G401.6 (cell line): ENCODE measurements at regions not wholly inside any gene's neighbourhood (a gene's known extent, or its start where the extent isn't known, plus 50 kb on each side); places are given as distances from the start of the nearest gene placed in this dataset.

ENCODE experiments used
- FAIRE-seq: peaks from 2 replicates; lab custom pipeline; 2012; peaks lifted over from hg19 to GRCh38; lab: Jason Lieb, UNC

GRCh38 chr20:22226849-22227700, 357.3 kb downstream of the FOXA2 start:
- no peak for FAIRE-seq

- FAIRE-seq = no peak
Observed at GRCh38 chr20:22223236-22223635, 361.1 kb downstream of the FOXA2 start.

GRCh38 chr20:22217712-22218352, 366.5 kb downstream of the FOXA2 start:
- no peak for FAIRE-seq

- no peak for FAIRE-seq
Observed at GRCh38 chr20:22216984-22217383, 367.4 kb downstream of the FOXA2 start.

GRCh38 chr20:22214296-22214695, 370.1 kb downstream of the FOXA2 start:
- no peak for FAIRE-seq

GRCh38 chr20:22213271-22213670, 371.1 kb downstream of the FOXA2 start:
- no peak for FAIRE-seq

- no peak for FAIRE-seq
Observed at GRCh38 chr20:22207280-22207679, 377.1 kb downstream of the FOXA2 start.

- FAIRE-seq = no peak
Observed at GRCh38 chr20:22204801-22205200, 379.6 kb downstream of the FOXA2 start.

GRCh38 chr20:22182148-22182547, 402.2 kb downstream of the FOXA2 start:
- no peak for FAIRE-seq

- no peak for FAIRE-seq
Observed at GRCh38 chr20:22180244-22180643, 404.1 kb downstream of the FOXA2 start.

- no peak for FAIRE-seq
Observed at GRCh38 chr20:22160101-22160652, 424.2 kb downstream of the FOXA2 start.

GRCh38 chr20:22159276-22159675, 425.1 kb downstream of the FOXA2 start:
- FAIRE-seq = no peak

- FAIRE-seq = no peak
Observed at GRCh38 chr20:22127587-22127986, 422.1 kb downstream of the PAX1 start.

- FAIRE-seq = no peak
Observed at GRCh38 chr20:22106308-22106938, 401.0 kb downstream of the PAX1 start.

GRCh38 chr20:22101606-22102005, 396.1 kb downstream of the PAX1 start:
- FAIRE-seq = no peak

GRCh38 chr20:22100686-22101085, 395.2 kb downstream of the PAX1 start:
- FAIRE-seq = no peak

- no peak for FAIRE-seq
Observed at GRCh38 chr20:22099348-22099747, 393.9 kb downstream of the PAX1 start.

GRCh38 chr20:22098511-22098910, 393.0 kb downstream of the PAX1 start:
- FAIRE-seq = no peak

- no peak for FAIRE-seq
Observed at GRCh38 chr20:22093122-22093521, 387.7 kb downstream of the PAX1 start.

GRCh38 chr20:22088882-22089281, 383.4 kb downstream of the PAX1 start:
- FAIRE-seq = no peak

GRCh38 chr20:22080985-22081384, 375.5 kb downstream of the PAX1 start:
- FAIRE-seq = no peak

- no peak for FAIRE-seq
Observed at GRCh38 chr20:22074635-22075034, 369.2 kb downstream of the PAX1 start.

- no peak for FAIRE-seq
Observed at GRCh38 chr20:22071841-22072240, 366.4 kb downstream of the PAX1 start.
